LNCAP (cell line): ENCODE measurements at regions not wholly inside any gene's neighbourhood (a gene's known extent, or its start where the extent isn't known, plus 50 kb on each side); places are given as distances from the start of the nearest gene placed in this dataset.

Experiments
- TF ChIP-seq, protein P1 (sequence below): fragments of 450-650 bp; IDR thresholded peaks from 2 replicates; pipeline ENCODE4 v1.5.1; 2017; ENCODE audit warnings: mild to moderate bottlenecking

DNA sequence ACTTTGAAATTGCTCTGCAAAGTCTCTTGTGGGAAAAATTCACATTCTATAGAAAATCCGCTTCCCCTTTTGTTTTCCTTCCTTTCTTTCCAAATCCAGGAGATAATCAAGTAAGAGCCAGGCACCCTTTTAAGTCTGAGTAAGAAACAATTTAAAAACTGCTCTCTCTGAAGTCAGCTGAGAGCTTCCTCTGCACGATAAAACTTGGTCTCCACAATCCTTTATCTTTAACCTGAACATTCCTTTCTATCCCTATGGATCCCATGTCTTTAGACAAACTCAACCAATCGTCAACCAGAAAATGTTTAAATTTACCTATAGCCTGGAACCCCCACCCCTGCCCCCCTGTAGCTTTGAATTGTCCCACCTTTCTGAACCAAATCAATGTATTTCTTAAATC is 1723.6 kb upstream of the AGA start:
- TF ChIP-seq, protein P1, sequence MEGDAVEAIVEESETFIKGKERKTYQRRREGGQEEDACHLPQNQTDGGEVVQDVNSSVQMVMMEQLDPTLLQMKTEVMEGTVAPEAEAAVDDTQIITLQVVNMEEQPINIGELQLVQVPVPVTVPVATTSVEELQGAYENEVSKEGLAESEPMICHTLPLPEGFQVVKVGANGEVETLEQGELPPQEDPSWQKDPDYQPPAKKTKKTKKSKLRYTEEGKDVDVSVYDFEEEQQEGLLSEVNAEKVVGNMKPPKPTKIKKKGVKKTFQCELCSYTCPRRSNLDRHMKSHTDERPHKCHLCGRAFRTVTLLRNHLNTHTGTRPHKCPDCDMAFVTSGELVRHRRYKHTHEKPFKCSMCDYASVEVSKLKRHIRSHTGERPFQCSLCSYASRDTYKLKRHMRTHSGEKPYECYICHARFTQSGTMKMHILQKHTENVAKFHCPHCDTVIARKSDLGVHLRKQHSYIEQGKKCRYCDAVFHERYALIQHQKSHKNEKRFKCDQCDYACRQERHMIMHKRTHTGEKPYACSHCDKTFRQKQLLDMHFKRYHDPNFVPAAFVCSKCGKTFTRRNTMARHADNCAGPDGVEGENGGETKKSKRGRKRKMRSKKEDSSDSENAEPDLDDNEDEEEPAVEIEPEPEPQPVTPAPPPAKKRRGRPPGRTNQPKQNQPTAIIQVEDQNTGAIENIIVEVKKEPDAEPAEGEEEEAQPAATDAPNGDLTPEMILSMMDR, result no peak

GRCh38 chr4:179182741-179183140 is 1740.5 kb upstream of the AGA start:
- TF ChIP-seq, protein P1, result no peak

GRCh38 chr4:179195887-179196286 is 1753.7 kb upstream of the AGA start:
- TF ChIP-seq, protein P1, result no peak

GRCh38 chr4:179196511-179196910 is 1754.3 kb upstream of the AGA start:
- TF ChIP-seq, protein P1, result no peak

GRCh38 chr4:179200681-179201080 is 1758.4 kb upstream of the AGA start:
- TF ChIP-seq, protein P1, result no peak

DNA sequence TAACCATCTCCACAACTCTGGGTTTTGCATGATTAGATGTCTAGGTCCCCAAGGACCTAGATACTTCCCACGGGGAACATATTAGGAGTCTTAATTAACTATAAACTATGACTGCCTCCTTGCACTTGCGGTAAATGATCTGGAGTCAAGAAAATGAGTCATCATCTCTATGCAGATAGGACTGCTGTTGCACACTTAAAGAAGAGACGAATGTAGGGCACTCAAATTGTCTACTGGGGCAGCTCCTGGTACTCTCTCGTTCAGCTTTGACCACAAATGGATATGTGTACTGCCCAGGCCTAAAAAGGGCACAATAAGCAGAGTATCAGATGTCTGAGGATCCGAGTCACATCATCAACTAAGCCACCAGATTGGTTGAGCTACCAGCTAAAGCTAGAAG is 1783.4 kb upstream of the AGA start:
- TF ChIP-seq, protein P1, result no peak

DNA sequence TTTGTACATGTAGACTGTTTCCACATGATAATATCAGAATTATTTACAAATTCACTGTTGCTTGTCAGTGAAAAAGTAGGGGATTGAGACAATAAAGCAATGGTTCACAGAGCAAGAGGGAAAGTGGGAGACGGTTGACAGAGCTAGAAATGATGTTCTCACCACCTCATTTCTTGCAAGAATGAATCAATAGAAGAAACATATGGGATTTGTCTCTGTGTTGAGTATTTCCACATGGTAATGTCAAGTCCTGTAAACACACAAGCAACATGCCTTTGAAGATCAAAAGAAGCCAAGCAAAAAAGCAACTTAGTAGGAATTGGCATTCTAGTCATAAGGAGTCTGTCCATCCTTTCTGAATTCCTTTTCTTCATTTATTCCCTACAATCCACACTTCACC is 1806.6 kb upstream of the AGA start:
- TF ChIP-seq, protein P1, result no peak

DNA sequence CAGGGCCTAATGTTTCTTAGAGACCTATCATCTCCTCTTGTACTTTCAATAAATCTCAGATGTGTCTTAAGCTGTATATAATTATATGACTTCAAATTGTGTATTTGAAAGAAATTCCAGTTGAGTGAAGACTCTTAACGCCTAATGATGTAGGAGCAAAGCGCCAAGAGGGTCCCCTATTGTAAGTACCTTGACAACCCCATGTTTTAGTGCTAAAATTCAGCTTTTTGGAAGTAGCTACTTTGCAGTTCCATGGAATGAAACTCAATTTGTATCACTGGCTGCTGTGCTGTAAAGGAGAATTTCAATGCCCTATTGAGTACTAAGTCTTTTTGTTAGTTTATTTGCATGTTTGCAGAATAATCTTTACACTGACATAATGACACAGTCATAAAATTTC is 1826.6 kb upstream of the AGA start:
- TF ChIP-seq, protein P1, result no peak
